Mononuclear cell (primary cell): ENCODE measurements at regions not wholly inside any gene's neighbourhood (a gene's known extent, or its start where the extent isn't known, plus 50 kb on each side); places are given as distances from the start of the nearest gene placed in this dataset.
"Not testable (repeated sequence)": the region's sequence is repeated elsewhere in the genome, so short reads cannot be mapped to it uniquely, and the experiment has no call there.

Experiments
- H3K27me3 ChIP-seq: 2 replicates; pipeline ENCODE4 v1.6.0; 2011; ENCODE audit warnings: low read length, control low read depth; ENCODE audit not compliant: insufficient read depth
- H3K4me1 ChIP-seq: 2 replicates; pipeline ENCODE4 v1.5.1; 2011; ENCODE audit warnings: mild to moderate bottlenecking, low read length, control low read depth; ENCODE audit not compliant: insufficient read depth
- H3K4me3 ChIP-seq: 2 replicates; pipeline ENCODE4 v1.5.1; 2011; ENCODE audit warnings: mild to moderate bottlenecking, low read length, moderate library complexity
- H3K9me3 ChIP-seq: 2 replicates; pipeline ENCODE4 v1.5.1; 2011; ENCODE audit warnings: low read depth, mild to moderate bottlenecking, control low read depth, low read length

GRCh38 chr10:28085760-28086159 lies 86.9 kb upstream of the ODAD2 start:
- H3K9me3 ChIP-seq, H3K4me1 ChIP-seq, H3K4me3 ChIP-seq, H3K27me3 ChIP-seq: not testable (repeated sequence)

- Histone ChIP-seq H3K27me3 (no peaks in the 10 kb centered on the region), H3K9me3 (no peaks in the 10 kb centered on the region), H3K4me3 (no peak overlapping the region), H3K4me1 (no peaks in the 10 kb centered on the region)
Observed at GRCh38 chr10:28082885-28083284, 84.0 kb upstream of the ODAD2 start.

GRCh38 chr10:28082316-28082715 lies 83.4 kb upstream of the ODAD2 start:
- Histone ChIP-seq H3K4me3 (no peak overlapping the region), H3K4me1 (no peaks in the 10 kb centered on the region), H3K27me3 (no peaks in the 10 kb centered on the region), H3K9me3 (no peaks in the 10 kb centered on the region)

- H3K27me3 ChIP-seq, result no peaks in the 10 kb centered on the region
- H3K4me1 ChIP-seq, result no peaks in the 10 kb centered on the region
- H3K4me3 ChIP-seq, result no peak overlapping the region
- no peaks in the 10 kb centered on the region for H3K9me3 ChIP-seq
Observed at GRCh38 chr10:28077889-28078288, 79.0 kb upstream of the ODAD2 start.

- Histone ChIP-seq H3K4me1 (no peaks in the 10 kb centered on the region), H3K9me3 (no peaks in the 10 kb centered on the region), H3K4me3 (no peak overlapping the region), H3K27me3 (no peaks in the 10 kb centered on the region)
Observed at GRCh38 chr10:28075424-28075823, 76.5 kb upstream of the ODAD2 start.

GRCh38 chr10:28072573-28072972 lies 73.7 kb upstream of the ODAD2 start:
- no peak overlapping the region for H3K4me3 ChIP-seq
- no peaks in the 10 kb centered on the region for H3K9me3 ChIP-seq
- H3K27me3 ChIP-seq, result no peaks in the 10 kb centered on the region
- H3K4me1 ChIP-seq, result no peaks in the 10 kb centered on the region

GRCh38 chr10:28060031-28060607 lies 61.2 kb upstream of the ODAD2 start:
- Histone ChIP-seq H3K4me3 (no peak overlapping the region), H3K27me3 (no peaks in the 10 kb centered on the region), H3K9me3 (no peaks in the 10 kb centered on the region), H3K4me1 (no peaks in the 10 kb centered on the region)

- H3K4me1 ChIP-seq, result no peaks in the 10 kb centered on the region
- no peaks in the 10 kb centered on the region for H3K27me3 ChIP-seq
- H3K9me3 ChIP-seq, result no peaks in the 10 kb centered on the region
- H3K4me3 ChIP-seq, result no peak overlapping the region
Observed at GRCh38 chr10:28058746-28059145, 59.9 kb upstream of the ODAD2 start.

- H3K4me3 ChIP-seq, result no peak overlapping the region
- no peaks in the 10 kb centered on the region for H3K9me3 ChIP-seq
- no peaks in the 10 kb centered on the region for H3K27me3 ChIP-seq
- no peaks in the 10 kb centered on the region for H3K4me1 ChIP-seq
Observed at GRCh38 chr10:28054228-28054860, 55.5 kb upstream of the ODAD2 start.

GRCh38 chr10:28049286-28049685 lies 50.4 kb upstream of the ODAD2 start:
- Histone ChIP-seq H3K27me3 (no peaks in the 10 kb centered on the region), H3K4me1 (no peaks in the 10 kb centered on the region), H3K9me3 (no peaks in the 10 kb centered on the region), H3K4me3 (no peak overlapping the region)
